ENCODE measurements at regions not wholly inside any gene's neighbourhood (a gene's known extent, or its start where the extent isn't known, plus 50 kb on each side); places are given as distances from the start of the nearest gene placed in this dataset.

DNA sequence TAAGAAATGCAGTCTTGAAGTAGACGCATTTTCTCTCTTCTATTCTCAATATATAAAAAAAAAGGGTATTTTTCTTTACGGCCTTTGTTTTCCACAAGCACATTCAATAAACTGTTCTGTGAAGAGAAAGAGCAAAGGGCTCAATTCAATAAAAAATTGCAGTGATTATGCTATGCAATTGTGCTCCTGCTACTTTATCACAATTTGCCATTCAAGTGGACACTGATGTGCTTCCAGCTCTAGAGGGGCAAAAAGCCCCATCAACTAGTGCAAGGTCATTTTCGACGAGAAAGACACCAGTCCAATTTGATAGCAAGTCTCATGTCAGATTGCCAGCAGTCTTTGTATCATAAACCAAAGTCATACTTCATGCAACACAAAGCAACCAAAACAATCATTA is 82.6 kb upstream of the THSD7A start:
- Histone ChIP-seq H3K9ac (no peak overlapping the region), H4K20me1 (ENCODE audit: insufficient read depth) (no peaks in the 10 kb centered on the region), H3K4me1 (ENCODE audit: low read depth, poor library complexity, severe bottlenecking) (no peaks in the 10 kb centered on the region), H3K27ac (no peak overlapping the region), H3K79me2 (ENCODE audit: insufficient read depth, low read depth) (no peaks in the 10 kb centered on the region), H2AFZ (ENCODE audit: low read depth) (no peak overlapping the region), H3K4me3 (IDR thresholded peaks at IDR 0.05; ENCODE audit: insufficient read depth, low read depth, low read length) (no peak overlapping the region), H3K27me3 (ENCODE audit: insufficient read depth, low read depth) (no peaks in the 10 kb centered on the region), H3K36me3 (ENCODE audit: insufficient read depth) (no peaks in the 10 kb centered on the region), H3K4me2 (no peak overlapping the region)
- TF ChIP-seq, protein P1, sequence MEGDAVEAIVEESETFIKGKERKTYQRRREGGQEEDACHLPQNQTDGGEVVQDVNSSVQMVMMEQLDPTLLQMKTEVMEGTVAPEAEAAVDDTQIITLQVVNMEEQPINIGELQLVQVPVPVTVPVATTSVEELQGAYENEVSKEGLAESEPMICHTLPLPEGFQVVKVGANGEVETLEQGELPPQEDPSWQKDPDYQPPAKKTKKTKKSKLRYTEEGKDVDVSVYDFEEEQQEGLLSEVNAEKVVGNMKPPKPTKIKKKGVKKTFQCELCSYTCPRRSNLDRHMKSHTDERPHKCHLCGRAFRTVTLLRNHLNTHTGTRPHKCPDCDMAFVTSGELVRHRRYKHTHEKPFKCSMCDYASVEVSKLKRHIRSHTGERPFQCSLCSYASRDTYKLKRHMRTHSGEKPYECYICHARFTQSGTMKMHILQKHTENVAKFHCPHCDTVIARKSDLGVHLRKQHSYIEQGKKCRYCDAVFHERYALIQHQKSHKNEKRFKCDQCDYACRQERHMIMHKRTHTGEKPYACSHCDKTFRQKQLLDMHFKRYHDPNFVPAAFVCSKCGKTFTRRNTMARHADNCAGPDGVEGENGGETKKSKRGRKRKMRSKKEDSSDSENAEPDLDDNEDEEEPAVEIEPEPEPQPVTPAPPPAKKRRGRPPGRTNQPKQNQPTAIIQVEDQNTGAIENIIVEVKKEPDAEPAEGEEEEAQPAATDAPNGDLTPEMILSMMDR (conservative IDR thresholded peaks at IDR 0.05; ENCODE audit: low read depth, low read length), result no peak

DNA sequence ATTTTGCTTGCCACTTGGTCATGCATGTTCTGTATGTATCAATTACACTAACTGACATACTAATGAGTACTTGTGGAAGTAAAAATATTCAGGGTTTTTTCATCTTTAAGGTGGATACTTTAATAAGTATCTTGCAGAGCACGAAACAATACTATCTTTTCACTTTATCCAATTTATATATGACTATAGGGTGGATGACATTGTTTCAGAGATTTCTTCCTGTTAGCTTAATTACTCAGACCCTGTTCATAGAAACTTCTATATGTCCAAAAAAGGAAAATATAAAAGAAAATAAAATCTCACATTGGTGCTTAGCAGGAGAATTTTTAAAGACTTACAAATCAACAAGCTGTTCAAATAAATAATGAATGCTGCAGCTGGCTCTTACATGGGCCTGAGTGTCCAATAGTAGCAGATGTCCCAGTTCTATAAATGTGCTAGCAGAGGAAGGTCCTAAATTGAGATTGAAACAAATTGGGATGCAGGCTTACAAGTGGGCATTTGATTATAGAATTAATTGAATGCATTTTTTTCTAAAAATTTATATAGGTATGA is 91.5 kb upstream of the THSD7A start:
- Histone ChIP-seq H3K4me2 (no peak overlapping the region), H3K36me3 (ENCODE audit: insufficient read depth) (no peaks in the 10 kb centered on the region), H4K20me1 (ENCODE audit: insufficient read depth) (no peaks in the 10 kb centered on the region), H3K4me3 (IDR thresholded peaks at IDR 0.05; ENCODE audit: insufficient read depth, low read depth, low read length) (no peak overlapping the region), H3K9ac (no peak overlapping the region), H3K27ac (no peak overlapping the region), H3K27me3 (ENCODE audit: insufficient read depth, low read depth) (no peaks in the 10 kb centered on the region), H3K4me1 (ENCODE audit: low read depth, poor library complexity, severe bottlenecking) (no peaks in the 10 kb centered on the region), H2AFZ (ENCODE audit: low read depth) (no peak overlapping the region), H3K79me2 (ENCODE audit: insufficient read depth, low read depth) (no peaks in the 10 kb centered on the region)
- TF ChIP-seq, protein P1 (conservative IDR thresholded peaks at IDR 0.05; ENCODE audit: low read depth, low read length), result no peak

DNA sequence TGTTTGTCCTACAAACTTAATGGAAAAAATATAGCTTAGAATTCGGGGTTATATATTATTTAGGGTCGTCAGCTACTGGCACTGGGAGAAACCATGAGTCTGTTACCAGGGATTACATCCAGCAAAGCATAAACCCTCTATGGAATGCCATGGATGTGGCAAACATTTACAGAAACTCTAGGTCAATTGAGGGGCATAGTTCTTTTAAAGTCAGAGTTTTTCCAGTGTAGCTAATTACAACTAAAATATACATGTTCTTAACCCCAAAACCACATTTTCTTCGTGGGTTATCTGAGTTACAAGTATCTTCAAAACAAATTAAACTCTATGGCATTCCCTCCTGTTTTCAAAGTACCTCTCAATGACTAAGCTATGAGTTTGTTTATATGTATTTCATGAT is 99.3 kb upstream of the THSD7A start:
- no peak overlapping the region for H3K4me2 ChIP-seq
- no peak overlapping the region for H2AFZ ChIP-seq (ENCODE audit: low read depth)
- no peak overlapping the region for H3K4me3 ChIP-seq (IDR thresholded peaks at IDR 0.05; ENCODE audit: insufficient read depth, low read depth, low read length)

DNA sequence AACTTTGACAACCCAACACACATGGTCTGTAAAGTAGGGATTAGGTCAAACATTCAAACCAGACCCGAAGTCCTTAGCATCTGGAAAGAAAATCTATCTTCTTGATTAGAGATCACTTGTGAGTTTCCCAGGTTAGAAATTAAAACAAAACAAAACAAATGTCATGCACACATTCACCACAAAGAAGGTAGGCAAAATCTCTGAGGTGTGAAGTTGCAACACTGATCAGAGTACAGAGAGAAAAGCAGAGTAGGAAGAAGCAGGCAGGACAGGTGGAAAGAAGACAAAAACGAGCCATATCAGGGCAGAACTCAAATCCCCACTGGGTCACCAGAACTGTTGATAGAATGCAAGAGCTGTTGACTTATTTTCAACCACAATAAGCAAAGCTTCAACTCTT is 102.8 kb upstream of the THSD7A start:
- H3K4me2 ChIP-seq, result no peak overlapping the region
- no peaks in the 10 kb centered on the region for H4K20me1 ChIP-seq (ENCODE audit: insufficient read depth)
- H3K36me3 ChIP-seq (ENCODE audit: insufficient read depth), result no peaks in the 10 kb centered on the region
- H3K4me3 ChIP-seq (IDR thresholded peaks at IDR 0.05; ENCODE audit: insufficient read depth, low read depth, low read length), result no peak overlapping the region
- no peak overlapping the region for H3K27ac ChIP-seq
- H3K4me1 ChIP-seq (ENCODE audit: low read depth, poor library complexity, severe bottlenecking), result peaks cover 4% of the 10 kb centered on the region
- no peak overlapping the region for H2AFZ ChIP-seq (ENCODE audit: low read depth)
- H3K27me3 ChIP-seq (ENCODE audit: insufficient read depth, low read depth), result no peaks in the 10 kb centered on the region
- no peaks in the 10 kb centered on the region for H3K79me2 ChIP-seq (ENCODE audit: insufficient read depth, low read depth)
- H3K9ac ChIP-seq, result no peak overlapping the region
- TF ChIP-seq, protein P1 (conservative IDR thresholded peaks at IDR 0.05; ENCODE audit: low read depth, low read length), result no peak

More for the DNA sequence above, 99.3 kb upstream of the THSD7A start:
- Histone ChIP-seq H3K27me3 (ENCODE audit: insufficient read depth, low read depth) (no peaks in the 10 kb centered on the region), H3K36me3 (ENCODE audit: insufficient read depth) (no peaks in the 10 kb centered on the region), H3K4me1 (ENCODE audit: low read depth, poor library complexity, severe bottlenecking) (peaks cover 4% of the 10 kb centered on the region), H4K20me1 (ENCODE audit: insufficient read depth) (no peaks in the 10 kb centered on the region), H3K79me2 (ENCODE audit: insufficient read depth, low read depth) (no peaks in the 10 kb centered on the region), H3K9ac (no peak overlapping the region), H3K27ac (no peak overlapping the region)
- TF ChIP-seq, protein P1 (conservative IDR thresholded peaks at IDR 0.05; ENCODE audit: low read depth, low read length), result no peak

Measured in KMS-11 (cell line).